ENCODE measurements at regions not wholly inside any gene's neighbourhood (a gene's known extent, or its start where the extent isn't known, plus 50 kb on each side); places are given as distances from the start of the nearest gene placed in this dataset.

- TF ChIP-seq CTCF (IDR thresholded peaks at IDR 0.05) (no peak), MAX (CRISPR knock-in tag; IDR thresholded peaks at IDR 0.05) (no peak), ATF1 (CRISPR knock-in tag; IDR thresholded peaks at IDR 0.05) (no peak), USF2 (CRISPR knock-in tag; IDR thresholded peaks at IDR 0.05) (no peak)
Observed at GRCh38 chr3:127438951-127439350, 151.1 kb upstream of the PRR20G start.

Data from WTC11 (cell line).